Osteoblast (primary cell): ENCODE measurements at regions not wholly inside any gene's neighbourhood (a gene's known extent, or its start where the extent isn't known, plus 50 kb on each side); places are given as distances from the start of the nearest gene placed in this dataset.

Experiments used
- DNase-seq: peaks from one replicate; pipeline ENCODE4 v3.0.0; 2011; ENCODE audit warnings: low spot score, mixed read lengths; ENCODE audit not compliant: insufficient read length; ENCODE audit errors: missing footprints
- H2AFZ ChIP-seq: 2 replicates; pipeline ENCODE4 v1.6.0; 2011; ENCODE audit warnings: mild to moderate bottlenecking, low read length
- H3K27ac ChIP-seq: 2 replicates; pipeline ENCODE4 v1.5.1; 2011; ENCODE audit warnings: mild to moderate bottlenecking, low read depth, low read length, moderate library complexity
- H3K27me3 ChIP-seq: 2 replicates; pipeline ENCODE4 v1.6.0; 2012; ENCODE audit warnings: mild to moderate bottlenecking, control low read depth, inconsistent platforms, low read length, moderate library complexity; ENCODE audit not compliant: insufficient read depth
- H3K36me3 ChIP-seq: 2 replicates; pipeline ENCODE4 v1.5.1; 2011; ENCODE audit warnings: mild to moderate bottlenecking, low read length, control low read depth, moderate library complexity; ENCODE audit not compliant: insufficient read depth
- H3K4me1 ChIP-seq: 2 replicates; pipeline ENCODE4 v1.5.1; 2011; ENCODE audit warnings: mild to moderate bottlenecking, low read length, control low read depth, moderate library complexity; ENCODE audit not compliant: insufficient read depth
- H3K4me2 ChIP-seq: 2 replicates; pipeline ENCODE4 v1.6.0; 2011; ENCODE audit warnings: mild to moderate bottlenecking, low read length; ENCODE audit not compliant: insufficient read depth
- H3K4me3 ChIP-seq: fragments of 200-600 bp; sonication (generic); 3 replicates; pipeline ENCODE4 v1.5.1; 2012; ENCODE audit warnings: mild to moderate bottlenecking, low read length, inconsistent platforms; ENCODE audit not compliant: insufficient read depth
- H3K79me2 ChIP-seq: 2 replicates; pipeline ENCODE4 v1.6.0; 2012; ENCODE audit warnings: mild to moderate bottlenecking, low read length, control low read depth, inconsistent platforms; ENCODE audit not compliant: insufficient read depth
- H3K9me3 ChIP-seq: 2 replicates; pipeline ENCODE4 v1.5.1; 2011; ENCODE audit warnings: low read depth, low read length, control low read depth
- H4K20me1 ChIP-seq: 2 replicates; pipeline ENCODE4 v1.6.0; 2012; ENCODE audit warnings: mild to moderate bottlenecking, low read length, control low read depth; ENCODE audit not compliant: insufficient read depth
- TF ChIP-seq, protein P1 (sequence below): IDR thresholded peaks from 2 replicates; pipeline ENCODE4 v1.5.1; 2011; ENCODE audit warnings: mild to moderate bottlenecking, low read depth, low read length, moderate library complexity; ENCODE audit errors: extremely low read depth

DNA sequence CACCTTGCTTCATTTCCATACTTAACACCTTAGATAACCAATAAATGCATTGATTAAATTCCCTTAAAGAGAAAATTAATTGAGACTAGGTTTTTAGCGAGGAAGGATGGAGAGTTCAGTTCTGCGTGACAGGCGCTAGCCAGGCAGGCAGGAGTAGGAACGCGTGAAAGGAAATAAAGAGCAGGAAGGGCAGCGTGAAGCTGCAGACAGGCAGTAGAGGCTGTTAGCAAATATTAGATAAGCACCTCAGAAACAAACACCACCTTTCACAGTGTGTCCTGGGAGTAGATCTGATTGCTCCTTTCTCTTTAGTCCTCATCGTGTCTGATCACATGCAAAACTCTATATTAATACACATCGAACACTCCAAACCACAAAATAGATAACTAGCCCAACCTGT is 282.7 kb upstream of the ADGRL2 start:
- Histone ChIP-seq H3K36me3 (no peaks in the 10 kb centered on the region), H3K27ac (no peak overlapping the region), H3K4me1 (no peaks in the 10 kb centered on the region), H3K9me3 (no peaks in the 10 kb centered on the region), H3K27me3 (no peaks in the 10 kb centered on the region), H4K20me1 (no peaks in the 10 kb centered on the region), H3K79me2 (no peaks in the 10 kb centered on the region), H3K4me3 (no peak overlapping the region), H2AFZ (no peak overlapping the region), H3K4me2 (no peak overlapping the region)
- no peak for DNase-seq
- TF ChIP-seq, protein P1, sequence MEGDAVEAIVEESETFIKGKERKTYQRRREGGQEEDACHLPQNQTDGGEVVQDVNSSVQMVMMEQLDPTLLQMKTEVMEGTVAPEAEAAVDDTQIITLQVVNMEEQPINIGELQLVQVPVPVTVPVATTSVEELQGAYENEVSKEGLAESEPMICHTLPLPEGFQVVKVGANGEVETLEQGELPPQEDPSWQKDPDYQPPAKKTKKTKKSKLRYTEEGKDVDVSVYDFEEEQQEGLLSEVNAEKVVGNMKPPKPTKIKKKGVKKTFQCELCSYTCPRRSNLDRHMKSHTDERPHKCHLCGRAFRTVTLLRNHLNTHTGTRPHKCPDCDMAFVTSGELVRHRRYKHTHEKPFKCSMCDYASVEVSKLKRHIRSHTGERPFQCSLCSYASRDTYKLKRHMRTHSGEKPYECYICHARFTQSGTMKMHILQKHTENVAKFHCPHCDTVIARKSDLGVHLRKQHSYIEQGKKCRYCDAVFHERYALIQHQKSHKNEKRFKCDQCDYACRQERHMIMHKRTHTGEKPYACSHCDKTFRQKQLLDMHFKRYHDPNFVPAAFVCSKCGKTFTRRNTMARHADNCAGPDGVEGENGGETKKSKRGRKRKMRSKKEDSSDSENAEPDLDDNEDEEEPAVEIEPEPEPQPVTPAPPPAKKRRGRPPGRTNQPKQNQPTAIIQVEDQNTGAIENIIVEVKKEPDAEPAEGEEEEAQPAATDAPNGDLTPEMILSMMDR: no peak

DNA sequence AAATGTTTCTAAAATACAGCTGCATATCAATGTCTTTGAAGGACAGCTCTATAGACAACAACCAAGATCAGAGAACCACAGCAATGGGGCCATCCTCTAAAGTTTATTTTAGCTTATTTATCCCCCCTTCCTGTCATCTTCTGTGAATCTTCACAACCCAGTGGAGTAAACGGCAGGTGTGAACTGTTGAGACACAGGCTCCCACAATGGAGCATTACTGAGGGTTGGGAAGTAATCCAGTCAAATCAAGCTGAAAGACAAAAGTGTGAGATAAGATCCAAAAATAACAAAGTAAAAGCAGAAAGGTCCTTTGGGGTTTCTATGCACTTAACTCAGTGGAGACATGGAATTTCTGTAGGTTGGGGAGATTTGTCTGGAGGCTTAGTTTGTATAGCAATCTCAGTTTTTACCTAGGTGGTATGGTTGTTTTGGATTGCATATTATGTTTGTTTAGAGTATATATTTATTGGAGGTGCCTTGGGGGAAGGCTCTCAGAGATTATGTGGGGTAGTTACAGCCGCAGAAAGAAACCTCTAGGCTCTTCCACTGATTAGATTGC is 286.9 kb upstream of the ADGRL2 start:
- H4K20me1 ChIP-seq: no peaks in the 10 kb centered on the region
- H3K4me3 ChIP-seq: no peak overlapping the region
- no peaks in the 10 kb centered on the region for H3K27me3 ChIP-seq
- no peaks in the 10 kb centered on the region for H3K36me3 ChIP-seq
- H3K4me1 ChIP-seq: no peaks in the 10 kb centered on the region
- no peaks in the 10 kb centered on the region for H3K79me2 ChIP-seq
- TF ChIP-seq, protein P1: no peak
- no peak for DNase-seq
- no peak overlapping the region for H2AFZ ChIP-seq
- H3K27ac ChIP-seq: no peak overlapping the region
- H3K4me2 ChIP-seq: no peak overlapping the region
- no peaks in the 10 kb centered on the region for H3K9me3 ChIP-seq

DNA sequence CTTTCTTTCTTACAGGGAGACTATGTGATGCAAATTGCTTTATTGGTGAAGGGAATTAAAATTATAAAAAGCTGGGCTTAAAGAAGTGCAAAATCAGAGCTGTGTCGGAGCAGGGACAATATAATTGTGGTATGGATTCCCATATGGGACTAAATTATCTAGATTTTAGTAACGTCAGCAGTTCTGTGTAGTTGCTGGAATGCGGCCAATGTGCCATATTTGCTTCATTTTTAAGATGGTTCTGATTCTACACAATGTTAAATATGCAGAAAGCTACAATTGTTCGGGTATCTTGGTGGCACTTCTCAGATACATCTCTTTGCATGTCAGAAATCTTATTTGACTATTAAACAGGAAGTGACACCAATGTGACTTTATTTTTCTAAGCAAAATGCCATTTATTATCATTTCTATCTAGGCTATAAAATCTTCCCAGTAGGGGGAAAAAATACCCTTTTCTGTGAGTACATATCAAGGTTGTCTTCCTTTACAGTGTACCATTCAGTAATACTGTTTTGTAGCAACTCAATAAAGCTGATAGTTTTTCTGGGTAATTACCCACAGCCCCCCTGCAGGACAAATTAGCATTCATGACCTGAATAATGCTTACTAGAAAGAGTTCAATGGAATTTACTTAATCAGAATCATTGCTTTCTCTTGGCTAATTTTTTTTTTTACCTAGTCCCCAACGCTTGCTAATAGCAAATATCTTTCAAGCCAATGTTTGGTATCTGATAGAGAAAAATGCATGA is 288.3 kb upstream of the ADGRL2 start:
- DNase-seq: no peak
- Histone ChIP-seq H4K20me1 (no peaks in the 10 kb centered on the region), H3K9me3 (no peaks in the 10 kb centered on the region), H3K79me2 (no peaks in the 10 kb centered on the region), H3K4me2 (no peak overlapping the region), H3K27ac (no peak overlapping the region), H3K27me3 (no peaks in the 10 kb centered on the region), H3K36me3 (no peaks in the 10 kb centered on the region), H3K4me1 (no peaks in the 10 kb centered on the region), H3K4me3 (no peak overlapping the region), H2AFZ (no peak overlapping the region)
- TF ChIP-seq, protein P1: no peak

DNA sequence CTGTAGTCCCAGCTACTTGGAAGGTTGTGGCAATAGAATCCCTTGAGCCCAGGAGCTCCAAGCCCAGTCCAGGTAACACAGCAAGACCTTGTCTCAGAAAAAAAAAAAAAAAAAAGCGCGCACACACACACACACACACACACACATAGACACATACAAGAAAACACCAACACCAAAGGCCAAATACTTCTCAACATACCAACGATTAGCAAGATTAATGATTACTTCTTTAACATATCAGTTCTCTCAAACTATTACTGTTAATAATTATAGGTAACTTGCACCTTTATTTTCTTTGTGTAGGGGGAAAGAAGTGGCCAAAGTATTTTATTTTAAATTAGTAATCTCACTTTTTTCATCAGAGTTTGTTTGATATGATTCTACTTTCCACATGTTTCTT is 289.5 kb upstream of the ADGRL2 start:
- no peaks in the 10 kb centered on the region for H4K20me1 ChIP-seq
- TF ChIP-seq, protein P1: no peak

More for the DNA sequence above, 289.5 kb upstream of the ADGRL2 start:
- H3K27me3 ChIP-seq: no peaks in the 10 kb centered on the region
- H2AFZ ChIP-seq: no peak overlapping the region
- no peaks in the 10 kb centered on the region for H3K36me3 ChIP-seq
- no peak overlapping the region for H3K4me2 ChIP-seq
- H3K4me3 ChIP-seq: no peak overlapping the region
- H3K9me3 ChIP-seq: no peaks in the 10 kb centered on the region
- no peaks in the 10 kb centered on the region for H3K4me1 ChIP-seq
- DNase-seq: no peak
- no peaks in the 10 kb centered on the region for H3K79me2 ChIP-seq
- H3K27ac ChIP-seq: no peak overlapping the region
